Ascending aorta (tissue), 2 donors: ENCODE measurements at regions not wholly inside any gene's neighbourhood (a gene's known extent, or its start where the extent isn't known, plus 50 kb on each side); places are given as distances from the start of the nearest gene placed in this dataset.

Experiments used
- DNase-seq, 2 donors: peaks; one replicate each; pipeline ENCODE4 v3.0.0-alpha.2; 2019; ENCODE audit warnings: low spot score in 2 of 2
- H3K27ac ChIP-seq, 2 donors: fragments of 200-600 bp; sonication (generic); one replicate each; pipeline ENCODE4 v1.5.1; 2016 to 2017; ENCODE audit warnings: mild to moderate bottlenecking in 1 of 2
- H3K27me3 ChIP-seq: fragments of 200-600 bp; sonication (generic); one replicate; pipeline ENCODE4 v1.5.1; 2017
- H3K36me3 ChIP-seq, 2 donors: fragments of 200-600 bp; sonication (generic); one replicate each; pipeline ENCODE4 v1.5.1; 2016
- H3K4me1 ChIP-seq, 2 donors: fragments of 200-600 bp; sonication (generic); one replicate each; pipeline ENCODE4 v1.5.1; 2016 to 2017; ENCODE audit warnings: mild to moderate bottlenecking in 1 of 2
- H3K4me3 ChIP-seq, 2 donors: fragments of 200-600 bp; sonication (generic); one replicate each; pipeline ENCODE4 v1.5.1; 2016 to 2017; ENCODE audit warnings: mild to moderate bottlenecking in 1 of 2
- H3K9me3 ChIP-seq, 2 donors: fragments of 200-600 bp; sonication (generic); one replicate each; pipeline ENCODE4 v1.5.1; 2016
- intact Hi-C: fragments of 100-400 bp; cut with DNase I; formaldehyde crosslinking; loops from one replicate; pipeline ENCODE4 v1.15.1; 2023
- TF ChIP-seq, protein P1 (sequence below), 3 experiments: fragments of 200-600 bp in 2 of 3; fragments of 450-650 bp in 1 of 3; sonication (generic) in 2 of 3; IDR thresholded peaks; one replicate each; pipeline ENCODE4 v1.5.1; 2016 to 2019; ENCODE audit warnings: antibody characterized with exemption in 3 of 3, mild to moderate bottlenecking in 1 of 3, moderate library complexity in 1 of 3

DNA sequence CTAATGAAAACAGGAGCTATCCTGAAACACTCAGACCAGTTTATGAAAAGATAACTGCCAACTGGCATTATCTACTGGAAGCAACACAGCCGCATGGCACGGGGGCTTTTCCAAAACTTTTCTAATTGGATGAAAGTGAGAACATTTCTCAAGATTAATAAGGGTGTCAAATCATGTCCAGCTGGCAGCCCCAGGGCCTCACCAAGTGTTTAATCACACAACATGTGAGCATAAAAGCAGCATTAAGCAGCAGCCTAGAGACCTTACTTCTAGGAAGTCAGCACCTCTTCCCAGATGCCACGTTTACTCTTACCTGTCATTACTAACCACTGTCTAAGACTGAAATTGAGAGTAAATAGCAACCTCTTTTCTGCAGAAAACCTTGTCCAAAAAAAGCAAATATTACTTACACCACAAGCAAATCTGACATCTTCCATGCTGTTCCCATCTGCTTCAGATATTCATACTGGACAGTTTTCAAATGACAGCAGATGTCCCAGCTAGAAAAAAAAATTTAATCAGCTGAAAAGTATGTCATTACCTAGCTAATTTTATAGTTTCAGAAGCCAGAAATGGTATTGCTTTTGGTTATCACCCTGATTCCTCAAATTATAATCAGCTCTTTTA is 341.5 kb upstream of the ZP4 start:
- Histone ChIP-seq H3K9me3 (no peaks in the 10 kb centered on the region), H3K4me1 (no peaks in the 10 kb centered on the region), H3K36me3 (no peaks in the 10 kb centered on the region), H3K27ac (no peak overlapping the region), H3K4me3 (no peak overlapping the region), H3K27me3 (no peaks in the 10 kb centered on the region)
- intact Hi-C loops = no loop called here
- no peak for DNase-seq
- TF ChIP-seq, protein P1, sequence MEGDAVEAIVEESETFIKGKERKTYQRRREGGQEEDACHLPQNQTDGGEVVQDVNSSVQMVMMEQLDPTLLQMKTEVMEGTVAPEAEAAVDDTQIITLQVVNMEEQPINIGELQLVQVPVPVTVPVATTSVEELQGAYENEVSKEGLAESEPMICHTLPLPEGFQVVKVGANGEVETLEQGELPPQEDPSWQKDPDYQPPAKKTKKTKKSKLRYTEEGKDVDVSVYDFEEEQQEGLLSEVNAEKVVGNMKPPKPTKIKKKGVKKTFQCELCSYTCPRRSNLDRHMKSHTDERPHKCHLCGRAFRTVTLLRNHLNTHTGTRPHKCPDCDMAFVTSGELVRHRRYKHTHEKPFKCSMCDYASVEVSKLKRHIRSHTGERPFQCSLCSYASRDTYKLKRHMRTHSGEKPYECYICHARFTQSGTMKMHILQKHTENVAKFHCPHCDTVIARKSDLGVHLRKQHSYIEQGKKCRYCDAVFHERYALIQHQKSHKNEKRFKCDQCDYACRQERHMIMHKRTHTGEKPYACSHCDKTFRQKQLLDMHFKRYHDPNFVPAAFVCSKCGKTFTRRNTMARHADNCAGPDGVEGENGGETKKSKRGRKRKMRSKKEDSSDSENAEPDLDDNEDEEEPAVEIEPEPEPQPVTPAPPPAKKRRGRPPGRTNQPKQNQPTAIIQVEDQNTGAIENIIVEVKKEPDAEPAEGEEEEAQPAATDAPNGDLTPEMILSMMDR (IDR thresholded peaks at IDR 0.05) = no peak

DNA sequence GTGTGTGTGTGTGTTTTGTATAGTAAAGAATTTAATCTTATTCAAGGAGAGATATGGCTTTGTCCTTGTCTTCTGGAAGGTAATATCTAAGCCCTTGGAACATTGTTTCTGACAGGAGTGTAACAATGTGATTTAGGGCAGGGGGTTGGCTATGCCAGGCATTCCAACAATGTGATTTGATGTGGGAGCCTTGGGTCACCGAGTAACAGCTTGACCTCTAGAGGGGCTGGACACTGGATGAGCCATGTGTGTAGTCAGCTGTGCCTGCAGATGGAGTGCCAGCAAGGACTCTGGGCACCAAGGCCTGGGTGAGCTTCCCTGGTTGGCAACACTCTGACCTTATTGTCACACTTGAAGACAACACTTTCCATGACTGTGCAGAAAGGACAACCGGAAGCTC is 336.1 kb upstream of the ZP4 start:
- no peak overlapping the region for H3K4me3 ChIP-seq
- TF ChIP-seq, protein P1 (IDR thresholded peaks at IDR 0.05) = no peak
- no peaks in the 10 kb centered on the region for H3K36me3 ChIP-seq
- no peak overlapping the region for H3K27ac ChIP-seq
- DNase-seq = no peak
- intact Hi-C loops = no loop called here
- no peaks in the 10 kb centered on the region for H3K4me1 ChIP-seq
- no peaks in the 10 kb centered on the region for H3K27me3 ChIP-seq
- H3K9me3 ChIP-seq = no peaks in the 10 kb centered on the region

DNA sequence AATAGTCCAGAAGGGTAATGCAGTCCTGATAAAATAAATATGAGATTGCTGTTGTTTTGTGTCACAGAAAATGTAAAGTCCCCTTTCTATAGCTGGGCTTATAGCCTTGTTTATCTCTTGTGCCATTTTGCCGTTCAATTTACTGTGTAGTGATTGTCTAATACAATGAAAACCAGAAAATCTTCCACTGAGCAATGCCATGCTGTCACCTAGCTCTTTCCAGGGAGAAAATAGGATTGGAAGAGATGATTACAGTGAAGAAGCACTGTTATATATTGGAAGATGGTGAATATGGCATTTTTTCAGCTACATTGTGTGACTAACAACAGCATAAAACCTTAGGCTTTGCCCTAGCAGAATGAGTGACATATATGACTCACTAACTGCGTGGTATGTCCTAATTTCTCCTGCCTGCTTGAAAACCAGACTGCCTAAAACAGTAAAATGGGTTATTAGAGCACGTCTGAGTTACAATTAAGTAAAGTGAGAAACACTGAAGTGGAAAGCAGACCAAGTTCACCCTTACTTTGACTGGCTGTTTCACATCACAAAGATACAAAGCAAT is 332.4 kb upstream of the ZP4 start:
- no peaks in the 10 kb centered on the region for H3K36me3 ChIP-seq
- H3K27me3 ChIP-seq = no peaks in the 10 kb centered on the region
- no peak overlapping the region for H3K4me3 ChIP-seq
- intact Hi-C loops = no loop called here
- no peaks in the 10 kb centered on the region for H3K4me1 ChIP-seq
- H3K27ac ChIP-seq = no peak overlapping the region
- no peaks in the 10 kb centered on the region for H3K9me3 ChIP-seq
- DNase-seq = no peak
- TF ChIP-seq, protein P1 (IDR thresholded peaks at IDR 0.05) = no peak

DNA sequence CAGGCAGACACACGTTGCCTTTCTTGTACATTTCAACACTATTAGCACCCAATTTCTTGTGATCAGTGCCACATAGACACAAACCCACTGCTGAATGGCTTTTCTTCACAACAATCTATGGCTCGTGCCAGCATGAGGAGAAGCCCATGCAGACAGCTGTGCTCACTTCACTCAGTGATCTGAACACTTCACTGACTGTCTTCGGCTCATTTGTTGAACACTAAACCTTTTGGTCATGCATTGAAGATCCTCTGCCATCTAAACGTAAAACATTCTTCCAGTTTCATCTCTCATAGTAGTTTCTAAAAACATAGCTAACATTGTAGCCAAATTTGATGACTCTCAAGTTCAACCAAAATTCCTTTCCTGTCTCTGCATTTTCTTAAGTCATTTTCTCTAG is 331.0 kb upstream of the ZP4 start:
- Histone ChIP-seq H3K27ac (no peak overlapping the region), H3K9me3 (no peaks in the 10 kb centered on the region), H3K4me1 (no peaks in the 10 kb centered on the region), H3K27me3 (no peaks in the 10 kb centered on the region), H3K4me3 (no peak overlapping the region), H3K36me3 (no peaks in the 10 kb centered on the region)
- intact Hi-C loops = no loop called here
- TF ChIP-seq, protein P1 (IDR thresholded peaks at IDR 0.05) = no peak
- DNase-seq = no peak

DNA sequence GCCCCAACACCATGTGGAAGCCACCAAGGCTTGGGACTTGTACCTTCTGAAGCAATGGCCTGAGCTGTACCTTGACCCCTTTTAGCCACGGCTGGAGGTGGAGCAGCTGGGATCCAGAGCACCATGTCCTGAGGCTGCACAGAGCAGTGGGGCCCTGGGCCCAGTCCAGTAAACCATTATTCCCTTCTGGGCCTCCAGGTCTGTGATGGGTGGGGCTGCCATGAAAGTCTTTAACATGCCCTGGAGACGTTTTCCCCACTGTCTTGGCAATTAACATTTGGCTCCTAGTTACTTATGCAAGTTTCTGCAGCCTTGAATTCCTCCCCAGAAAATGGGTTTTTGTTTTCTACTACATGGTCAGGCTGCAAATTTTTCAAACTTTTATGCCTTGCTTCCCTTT is 323.7 kb upstream of the ZP4 start:
- TF ChIP-seq, protein P1 (IDR thresholded peaks at IDR 0.05) = no peak
- intact Hi-C loops = no loop called here
- no peaks in the 10 kb centered on the region for H3K27me3 ChIP-seq
- H3K9me3 ChIP-seq = no peaks in the 10 kb centered on the region
- H3K27ac ChIP-seq = no peak overlapping the region
- no peaks in the 10 kb centered on the region for H3K36me3 ChIP-seq
- no peaks in the 10 kb centered on the region for H3K4me1 ChIP-seq
- H3K4me3 ChIP-seq = no peak overlapping the region
- DNase-seq = no peak
